EL (cell line): ENCODE measurements at regions not wholly inside any gene's neighbourhood (a gene's known extent, or its start where the extent isn't known, plus 50 kb on each side); places are given as distances from the start of the nearest gene placed in this dataset.

ENCODE experiments used
- DNase-seq: peaks from one replicate; pipeline ENCODE4 v3.0.0-alpha.2; 2016

DNA sequence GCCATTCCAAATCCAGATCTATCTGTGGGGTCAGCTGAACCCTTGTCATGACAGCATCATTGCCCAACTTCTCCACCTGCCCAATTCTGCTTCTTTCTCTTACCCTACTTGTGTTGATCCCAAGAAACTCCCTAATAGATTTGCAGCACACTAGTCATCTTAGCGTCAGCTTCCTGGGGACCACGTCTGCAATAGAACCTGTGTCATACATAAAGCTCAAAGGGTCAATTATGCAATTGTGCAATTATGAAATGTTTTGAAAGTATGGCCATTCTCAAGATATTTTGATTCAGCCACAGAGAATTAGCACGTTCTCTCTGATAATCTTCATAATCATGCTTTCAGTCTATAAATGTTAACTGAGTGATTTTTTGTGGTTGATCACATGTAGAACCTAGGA lies 87.4 kb upstream of the PAPPA start:
- DNase-seq, result no peak

DNA sequence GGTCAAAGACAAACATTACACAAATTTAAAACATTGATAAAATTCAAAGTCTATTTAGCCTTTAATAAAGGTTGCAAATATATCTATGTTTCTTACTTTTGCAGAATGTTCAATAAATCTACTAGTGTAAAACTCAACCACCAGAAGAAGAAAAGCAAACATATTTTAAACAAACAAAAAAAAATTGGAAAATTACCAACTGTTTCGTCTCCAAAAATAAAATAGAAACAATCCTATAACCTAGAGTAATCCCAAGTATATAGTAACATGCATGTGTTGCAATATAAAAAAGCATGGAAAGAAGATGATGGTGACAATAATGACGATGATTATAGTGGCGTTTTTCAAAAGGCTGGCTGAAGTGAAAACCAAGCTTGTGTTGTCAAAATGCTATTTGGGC lies 86.0 kb upstream of the PAPPA start:
- no peak for DNase-seq

DNA sequence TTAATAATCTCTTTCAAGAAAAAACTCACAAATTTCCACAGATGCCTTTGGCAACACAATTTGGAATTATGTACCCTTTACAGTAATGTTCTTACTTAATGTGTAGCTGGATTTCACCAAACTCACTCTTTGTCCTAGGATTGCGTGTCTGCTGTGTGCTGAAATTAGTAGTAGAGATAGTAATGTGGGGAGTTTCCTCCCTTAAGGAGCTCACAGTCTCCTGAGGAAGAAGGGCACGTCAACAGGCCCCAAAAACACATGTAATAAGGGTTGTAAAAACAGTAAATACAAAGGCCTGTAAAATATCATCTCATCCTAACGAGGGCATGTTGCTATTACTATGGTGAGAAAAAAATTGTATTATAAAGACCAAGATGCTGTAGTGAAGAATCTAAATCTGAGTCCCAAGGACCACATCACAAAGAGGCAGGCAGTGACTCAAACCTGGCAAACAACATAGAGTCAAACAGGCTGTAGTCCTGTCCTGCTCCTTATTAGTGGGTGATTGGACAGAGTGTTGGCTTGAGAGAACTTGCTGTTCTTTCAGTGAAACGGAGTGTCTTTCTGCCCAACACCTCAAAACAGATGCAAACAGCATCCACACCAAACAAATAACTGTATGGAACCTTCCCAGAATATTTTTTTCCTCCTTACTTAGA lies 83.2 kb upstream of the PAPPA start:
- no peak for DNase-seq

DNA sequence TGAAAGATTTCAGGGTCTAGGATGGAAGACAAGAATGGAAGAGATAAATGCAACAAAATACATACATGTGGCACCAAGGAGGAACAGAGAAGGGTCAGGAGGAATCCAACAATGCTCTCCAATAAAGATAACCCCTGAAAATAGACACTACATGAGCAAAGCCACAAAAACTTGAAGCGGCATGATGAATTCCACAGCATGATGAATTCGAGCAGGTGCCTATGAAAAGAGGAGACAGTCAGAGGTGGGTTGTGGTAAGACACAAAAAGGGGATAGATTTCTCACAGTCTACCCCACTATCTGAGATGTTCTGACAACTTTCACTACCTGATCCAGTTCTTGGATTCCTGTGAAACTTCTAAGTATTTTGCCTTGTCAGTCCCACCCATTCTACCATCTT lies 81.5 kb upstream of the PAPPA start:
- DNase-seq, result no peak

DNA sequence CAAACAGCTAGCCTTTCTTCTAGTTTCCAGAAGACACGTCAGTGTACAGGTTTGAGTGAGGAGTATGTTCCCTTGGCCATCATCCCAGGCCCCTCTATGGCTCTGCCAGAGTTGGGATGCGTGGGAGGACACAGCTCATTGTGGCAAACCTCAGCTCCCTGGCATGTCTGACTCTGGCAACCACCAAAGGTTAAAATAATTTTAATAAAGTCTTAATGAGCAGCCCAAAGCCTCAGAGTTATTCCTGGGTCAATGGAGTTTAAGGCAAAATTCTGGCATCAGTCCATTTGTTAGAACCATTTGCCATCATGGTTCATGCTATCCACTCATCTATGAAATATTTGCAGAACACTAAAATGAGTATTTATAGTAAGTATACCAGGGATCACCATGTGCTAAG lies 79.8 kb upstream of the PAPPA start:
- peak; percentile 86 for DNase-seq

DNA sequence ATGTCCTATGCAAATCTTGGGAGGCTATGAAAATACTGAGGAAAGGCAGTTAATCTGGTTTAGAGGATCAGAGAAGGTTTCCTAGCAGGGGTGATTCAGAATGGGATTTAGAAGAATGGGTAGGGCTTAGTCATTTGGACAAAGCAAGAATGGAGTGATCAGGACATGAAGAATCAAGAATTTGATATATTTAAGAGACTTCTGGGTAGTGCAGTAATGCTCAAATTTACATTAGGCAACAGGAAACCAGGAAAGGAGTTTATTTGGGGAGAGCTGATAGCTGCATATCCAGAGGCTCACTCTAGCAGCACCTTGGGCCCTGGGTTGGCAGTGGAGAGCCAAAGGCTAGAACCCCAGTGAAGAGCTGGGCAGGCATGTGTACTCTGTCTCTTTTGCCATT lies 78.9 kb upstream of the PAPPA start:
- DNase-seq, result peak; percentile 51

DNA sequence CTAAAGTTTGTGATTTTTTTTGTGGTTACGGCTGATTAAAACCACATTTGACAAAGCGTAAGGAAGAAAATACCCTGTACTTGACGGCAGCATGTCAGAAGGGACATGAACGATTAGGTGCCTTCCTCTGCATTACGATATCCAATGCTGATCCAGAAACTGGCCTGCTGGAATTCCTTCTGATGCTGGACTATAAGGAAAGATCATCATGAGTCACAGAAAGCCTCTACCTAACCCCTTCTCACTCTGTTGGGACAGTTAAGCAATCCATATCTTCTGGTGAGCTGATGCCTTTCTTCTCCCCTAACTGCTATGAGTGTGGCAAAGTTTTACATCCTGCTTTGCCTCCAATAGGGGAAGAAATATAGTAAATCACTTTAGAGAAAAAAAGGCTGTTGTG lies 78.4 kb upstream of the PAPPA start:
- peak; percentile 77 for DNase-seq

DNA sequence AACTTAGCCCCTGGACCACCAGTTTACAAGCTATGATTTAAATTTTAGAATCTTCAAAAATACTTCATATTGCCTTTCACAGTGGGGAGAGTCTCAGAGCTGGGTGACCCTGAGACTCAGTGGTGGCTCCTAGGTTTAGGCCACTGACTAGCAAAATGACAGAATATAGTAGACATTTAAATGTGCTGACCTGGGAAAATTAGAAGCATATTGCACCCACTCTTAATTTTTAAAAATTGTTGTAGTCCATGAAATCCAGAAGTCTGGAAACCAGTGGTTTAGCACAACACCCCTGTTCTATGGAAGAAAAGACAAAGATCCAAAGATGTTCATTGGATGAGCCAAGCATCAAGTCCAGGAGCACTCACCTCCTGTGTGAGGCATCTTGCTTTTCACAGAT lies 75.0 kb upstream of the PAPPA start:
- DNase-seq, result no peak

DNA sequence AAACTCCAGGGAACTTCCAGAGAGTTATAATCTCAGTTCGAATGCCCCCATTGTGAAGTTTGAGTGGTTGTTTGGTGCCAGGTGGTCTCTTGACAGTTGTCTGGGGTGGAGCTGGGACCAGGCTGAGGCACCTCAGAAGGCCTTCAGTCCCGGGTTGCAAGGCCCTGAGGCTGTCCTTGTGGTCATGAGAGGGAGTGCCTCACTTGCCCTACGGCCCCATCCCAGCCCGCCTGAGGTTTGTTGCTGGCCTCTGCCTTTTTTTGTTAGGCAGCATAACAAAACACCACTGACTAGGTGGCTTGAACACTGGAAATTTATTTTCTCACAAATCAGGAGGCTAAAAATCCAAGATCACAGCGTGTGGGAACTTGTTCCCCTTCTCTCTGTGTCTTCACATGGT lies 73.0 kb upstream of the PAPPA start:
- DNase-seq, result no peak

DNA sequence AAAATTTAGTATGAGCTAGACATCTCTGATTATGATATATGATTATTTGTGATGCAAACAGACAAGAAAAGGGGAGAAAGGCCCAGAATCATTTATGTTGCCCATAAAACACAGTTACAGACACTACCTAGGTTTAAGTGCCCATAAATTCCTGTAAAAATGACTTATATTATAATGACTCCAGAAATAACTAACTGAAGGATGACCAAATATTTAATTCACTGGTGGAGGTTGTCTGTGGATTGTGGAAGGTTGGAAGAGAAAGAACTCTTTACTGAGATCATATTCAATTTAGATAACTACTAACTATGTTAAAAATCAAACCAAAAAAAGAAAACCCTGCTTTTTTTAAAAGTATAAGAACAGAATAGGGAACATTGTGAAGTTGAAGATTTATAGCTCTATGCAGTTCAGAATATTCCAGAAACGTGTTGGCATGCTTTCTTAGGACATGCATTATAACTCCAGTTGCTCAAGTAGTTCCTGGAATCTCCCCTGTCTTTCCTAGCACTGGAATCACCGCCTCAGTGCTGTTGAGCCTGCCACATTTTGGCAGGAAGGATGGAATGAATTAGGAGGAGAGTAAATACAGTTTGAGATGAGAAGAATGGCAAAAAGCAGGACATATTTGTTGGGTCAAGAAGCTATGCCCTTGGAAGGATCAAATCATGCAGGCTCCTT lies 72.0 kb upstream of the PAPPA start:
- DNase-seq, result no peak

DNA sequence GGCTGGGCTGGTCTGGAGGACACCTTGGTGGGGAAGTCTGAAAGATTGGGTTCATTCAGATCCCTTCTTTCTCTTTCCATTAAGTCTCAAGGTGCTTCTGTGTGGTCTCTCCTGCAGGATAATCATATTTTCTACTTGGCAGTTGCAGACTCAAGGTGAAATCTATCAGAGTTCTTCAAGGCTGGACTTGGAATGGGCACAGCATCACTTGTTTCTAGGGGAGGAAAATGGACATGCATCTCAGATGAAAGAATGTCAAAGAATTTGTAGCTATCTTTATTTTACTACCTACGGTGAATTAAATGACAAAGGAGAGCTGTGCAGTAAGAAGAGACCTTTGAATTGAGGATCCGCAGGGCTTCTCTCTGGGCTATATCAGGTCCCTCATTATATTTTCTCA lies 69.8 kb upstream of the PAPPA start:
- no peak for DNase-seq

DNA sequence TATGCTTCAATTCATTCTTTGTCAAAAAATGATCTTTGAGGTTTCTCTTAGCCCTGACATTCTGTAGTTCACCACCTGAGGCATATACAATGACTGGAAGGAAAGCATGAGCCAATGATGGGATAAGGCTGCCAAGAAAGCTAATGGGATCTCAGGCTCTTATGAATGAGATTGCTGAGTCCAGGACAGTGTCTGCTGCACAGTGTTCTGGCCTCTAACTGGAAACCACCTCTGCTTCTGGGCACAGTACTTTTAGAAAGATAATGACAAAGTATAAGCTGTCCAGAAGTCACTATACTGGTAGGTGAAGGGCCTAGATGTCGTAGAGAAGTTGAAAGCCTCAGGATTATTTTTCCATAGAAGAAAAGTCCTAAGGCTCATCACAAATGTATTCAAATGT lies 69.1 kb upstream of the PAPPA start:
- no peak for DNase-seq

DNA sequence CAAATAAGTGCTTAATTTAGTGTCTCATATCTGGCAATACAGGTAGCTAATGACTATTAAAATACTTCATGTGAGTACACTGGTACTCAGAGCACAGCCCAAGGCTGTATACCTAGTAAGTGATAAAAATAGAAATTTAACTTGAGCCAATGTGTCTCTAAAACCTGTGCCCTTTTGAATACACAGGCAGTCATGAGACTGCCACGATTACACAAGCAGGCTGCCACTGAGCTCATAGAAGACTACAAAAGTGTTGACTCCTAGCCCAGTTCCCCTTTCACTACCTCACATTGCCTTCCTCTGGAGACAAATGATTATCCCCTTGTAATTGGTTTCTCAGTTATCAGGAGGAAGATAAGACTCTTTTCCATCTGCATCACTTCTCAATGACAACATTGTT lies 66.3 kb upstream of the PAPPA start:
- DNase-seq, result peak; percentile 25

DNA sequence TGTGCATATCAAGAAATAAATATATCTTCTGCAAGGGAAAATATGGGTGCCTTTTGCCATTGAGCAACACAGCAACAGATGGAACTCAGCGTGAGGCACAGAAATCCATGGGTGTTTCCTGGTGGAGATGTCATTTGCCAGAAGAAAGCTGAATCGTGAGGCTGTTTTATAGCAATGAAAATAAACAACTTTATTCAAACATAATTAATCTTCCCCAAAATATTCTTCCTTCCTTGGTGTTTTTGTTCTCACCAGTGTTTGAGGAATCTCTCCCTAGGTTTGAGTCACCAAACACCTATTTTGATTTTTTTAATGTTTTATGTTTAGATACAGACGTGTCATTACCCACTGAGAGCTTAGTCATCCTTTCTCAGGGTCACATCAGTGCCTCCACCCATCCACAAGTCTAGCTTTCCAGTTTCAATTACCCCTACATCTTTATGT lies 65.8 kb upstream of the PAPPA start:
- peak; percentile 66 for DNase-seq

DNA sequence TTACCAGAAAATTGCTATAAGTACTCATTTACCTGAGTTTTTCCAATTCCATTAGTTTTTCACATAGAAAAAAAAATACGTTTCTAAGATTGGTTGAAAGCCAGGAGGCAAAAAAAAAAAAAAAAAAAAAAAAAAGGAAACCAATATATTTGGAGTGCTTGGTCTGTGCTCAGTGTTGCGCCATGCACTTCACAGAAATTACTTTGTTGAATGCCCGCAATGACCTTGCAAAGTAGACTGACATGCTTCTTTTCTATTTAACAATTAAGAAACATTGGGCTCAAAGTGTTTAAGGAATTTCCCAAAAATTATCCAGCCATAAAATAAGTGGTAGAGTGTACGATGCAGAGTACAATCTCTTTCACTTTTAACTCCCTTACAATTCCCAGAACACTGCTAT lies 65.2 kb upstream of the PAPPA start:
- no peak for DNase-seq

DNA sequence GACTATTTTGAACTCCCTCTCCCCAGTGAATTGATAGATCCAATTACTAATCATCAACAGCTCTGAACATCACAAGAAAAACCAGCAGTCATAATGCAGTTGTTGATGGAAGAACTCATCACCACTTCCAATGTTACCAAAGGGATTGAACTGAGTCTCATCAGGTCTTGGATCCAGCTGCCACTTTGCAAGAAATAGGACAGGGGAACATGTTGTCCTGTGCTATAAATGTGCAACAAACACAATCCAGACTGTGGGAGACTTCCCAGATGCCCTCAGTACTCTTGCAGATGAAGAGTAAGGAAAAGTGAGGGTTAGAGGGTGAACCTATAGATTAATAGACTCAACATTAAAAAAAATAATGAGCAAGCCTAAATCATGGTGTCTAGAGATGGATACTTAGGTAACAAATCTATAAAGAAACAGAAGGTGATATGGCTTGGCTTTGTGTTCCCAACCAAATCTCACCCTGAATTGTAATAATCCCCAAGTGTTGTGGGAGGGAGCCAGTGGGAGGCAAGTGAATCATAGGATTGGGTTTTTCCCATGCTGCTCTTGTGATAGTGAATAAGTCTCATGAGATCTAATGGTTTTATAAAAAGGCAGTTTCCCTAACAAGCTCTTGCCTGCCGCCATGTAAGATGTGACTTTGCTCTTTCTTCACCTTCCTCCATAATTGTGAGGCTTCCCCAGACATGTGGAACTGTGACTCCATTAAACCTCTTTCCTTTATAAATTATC lies 63.4 kb upstream of the PAPPA start:
- no peak for DNase-seq

DNA sequence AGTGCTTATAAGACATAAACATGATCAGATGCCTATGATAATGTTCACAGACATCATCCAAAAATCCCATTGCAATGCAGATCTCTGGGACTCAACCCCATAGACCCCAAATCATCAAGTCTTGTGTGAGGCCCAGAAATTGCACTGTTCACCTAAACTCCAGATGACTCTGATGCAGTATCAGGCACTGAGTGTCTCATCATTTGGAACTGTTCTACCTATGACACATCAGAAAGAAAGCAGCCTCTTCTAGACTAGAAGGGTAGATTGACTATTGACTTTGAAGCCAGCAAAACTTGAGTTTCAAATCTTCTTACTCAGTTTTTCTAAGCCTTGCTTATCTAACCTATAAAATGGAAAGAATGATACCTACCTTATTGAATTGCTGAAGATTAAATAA lies 58.7 kb upstream of the PAPPA start:
- DNase-seq, result no peak

DNA sequence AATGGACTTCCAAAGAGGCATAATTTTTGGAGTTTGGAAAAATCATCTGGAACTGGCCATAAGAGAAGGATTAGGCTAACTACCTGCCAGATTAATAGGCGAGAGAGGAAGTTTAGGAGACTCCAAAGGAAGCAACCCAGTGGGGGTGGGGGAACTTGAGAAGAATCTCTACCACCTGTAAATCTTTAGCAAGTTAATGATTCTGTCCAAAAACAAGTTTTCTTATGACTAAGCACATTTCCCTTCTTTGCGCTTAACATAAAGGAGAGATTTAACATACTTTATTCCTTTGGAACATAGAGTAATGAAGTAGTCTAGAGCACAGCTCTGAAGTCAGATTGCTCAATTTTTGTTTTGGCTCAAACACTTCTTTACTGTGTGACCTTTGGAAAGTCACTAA lies 58.2 kb upstream of the PAPPA start:
- no peak for DNase-seq

DNA sequence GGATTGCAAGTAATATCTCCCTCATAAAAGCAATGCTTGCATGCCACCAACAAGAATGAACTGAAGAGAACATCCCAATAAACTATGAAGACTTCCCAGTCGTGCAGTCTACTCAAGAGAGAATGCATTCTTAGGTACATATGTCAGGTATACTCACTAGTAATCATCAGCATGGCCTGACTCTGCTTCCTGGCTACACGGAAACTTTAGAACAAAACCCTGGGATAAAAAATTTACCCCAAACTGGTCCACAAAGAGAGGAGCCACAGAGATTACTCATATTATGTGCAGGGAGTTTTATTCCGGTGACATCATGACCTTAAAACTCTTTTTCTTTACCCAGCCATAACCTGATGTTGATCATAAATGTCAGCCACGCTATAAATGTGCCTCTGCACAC lies 57.5 kb upstream of the PAPPA start:
- peak; percentile 60 for DNase-seq

DNA sequence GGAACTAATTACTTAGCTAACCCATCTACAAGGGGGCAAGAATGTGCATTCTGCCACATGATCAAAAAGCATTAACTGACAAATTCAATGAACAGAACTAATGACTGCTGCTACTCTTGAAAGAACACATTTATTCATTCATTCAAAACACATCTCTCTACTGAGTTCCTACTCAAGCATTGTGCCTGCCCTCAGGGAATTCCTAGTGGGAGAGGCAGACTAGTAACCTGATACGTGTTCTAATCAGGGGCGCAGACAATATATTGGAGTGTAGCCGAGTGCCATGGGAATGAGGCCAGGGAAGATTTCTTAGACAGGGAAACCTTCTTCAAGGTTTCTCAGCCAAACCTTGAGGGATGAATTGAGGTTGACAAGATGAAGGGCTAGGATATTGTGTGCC lies 56.7 kb upstream of the PAPPA start:
- no peak for DNase-seq

DNA sequence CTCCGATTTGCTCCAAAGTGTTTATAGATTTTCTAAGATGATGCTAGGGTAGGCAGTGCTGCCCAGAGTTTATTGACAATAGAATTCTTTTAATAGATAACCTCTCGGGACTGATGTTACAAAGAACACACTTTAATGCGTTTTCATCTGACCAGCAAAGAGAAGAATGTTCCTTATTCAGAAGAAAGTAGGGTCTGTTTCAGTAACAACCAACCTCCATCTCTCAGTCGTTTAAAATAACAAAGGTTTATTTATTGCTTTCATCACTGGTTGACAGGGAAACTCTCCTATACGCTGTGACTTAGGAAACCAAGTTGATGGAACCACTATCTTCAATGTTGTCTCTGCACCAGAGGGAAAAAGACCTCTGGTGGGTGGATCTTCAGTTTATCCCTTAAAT lies 55.1 kb upstream of the PAPPA start:
- DNase-seq, result no peak

DNA sequence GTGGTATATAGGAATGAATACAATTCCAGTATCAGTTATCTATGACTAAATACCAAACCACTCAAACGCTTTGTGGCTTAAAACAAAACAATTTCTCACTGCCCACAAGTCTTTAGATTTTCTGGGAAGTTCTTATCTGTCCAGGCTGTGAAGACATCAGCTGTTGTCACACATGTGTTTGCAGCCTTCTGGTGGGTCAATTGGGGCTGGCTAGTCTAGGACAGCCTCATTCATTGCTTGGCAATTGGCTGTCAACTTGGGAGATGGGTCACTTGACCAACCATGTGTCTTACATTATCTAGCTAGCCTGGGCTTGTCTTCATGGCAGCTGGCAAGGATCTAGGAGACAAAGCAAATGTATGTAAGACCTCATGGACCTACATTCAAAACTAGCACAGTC lies 53.8 kb upstream of the PAPPA start:
- DNase-seq, result peak; percentile 60

DNA sequence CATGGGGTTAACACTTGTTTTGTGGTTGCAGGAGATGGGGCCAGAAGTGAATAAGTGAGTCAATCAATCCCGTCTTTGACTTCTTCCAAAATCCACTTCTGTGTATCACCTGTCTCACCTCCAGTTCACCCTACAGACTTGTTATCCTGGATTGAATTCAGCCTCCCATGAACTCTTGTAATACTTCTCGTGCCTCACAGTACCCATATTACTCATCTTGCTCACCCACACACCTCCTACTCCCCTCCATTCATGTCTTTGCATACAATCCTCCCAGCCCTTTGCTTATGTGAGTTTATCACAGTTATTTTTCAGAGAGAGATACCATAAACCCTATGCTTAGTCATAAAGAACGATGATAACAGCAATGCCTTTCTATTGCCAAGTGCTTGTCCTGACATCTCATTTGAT lies 52.9 kb upstream of the PAPPA start:
- DNase-seq, result peak; percentile 43

DNA sequence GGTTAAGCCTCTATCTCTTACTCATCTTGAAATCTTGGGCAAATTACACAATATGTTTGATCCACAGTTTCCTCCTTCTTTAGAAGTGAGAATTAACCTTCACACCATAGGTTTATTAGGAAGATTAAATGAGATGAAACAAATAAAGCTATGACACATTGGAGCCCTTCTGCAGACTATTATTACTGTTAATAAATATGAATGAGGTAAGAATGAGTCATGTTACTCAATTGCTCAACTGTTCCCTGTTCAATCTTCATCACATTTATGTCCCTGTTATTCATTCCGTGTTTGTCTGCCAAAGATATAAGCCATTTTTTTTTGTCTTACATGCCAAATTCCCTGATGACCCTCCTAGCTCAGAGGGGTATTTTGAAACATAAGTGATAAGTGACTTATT lies 52.1 kb upstream of the PAPPA start:
- peak; percentile 66 for DNase-seq
